Erythroblast (primary cell): ENCODE measurements at regions not wholly inside any gene's neighbourhood (a gene's known extent, or its start where the extent isn't known, plus 50 kb on each side); places are given as distances from the start of the nearest gene placed in this dataset.
"Not testable (repeated sequence)": the region's sequence is repeated elsewhere in the genome, so short reads cannot be mapped to it uniquely, and the experiment has no call there.

Experiments used
- DNase-seq, 2 experiments: peaks; one replicate each; lab custom pipeline; 2025; lab: John Stamatoyannopoulos, UW
- GATA1 ChIP-seq: IDR thresholded peaks from 2 replicates; pipeline ENCODE4 v1.6.1; 2011; ENCODE audit warnings: low read depth, mild to moderate bottlenecking, control low read depth, low read length, moderate library complexity
- POLR2A ChIP-seq: IDR thresholded peaks from 2 replicates; pipeline ENCODE4 v1.6.1; 2011; ENCODE audit warnings: mild to moderate bottlenecking, low read length

DNA sequence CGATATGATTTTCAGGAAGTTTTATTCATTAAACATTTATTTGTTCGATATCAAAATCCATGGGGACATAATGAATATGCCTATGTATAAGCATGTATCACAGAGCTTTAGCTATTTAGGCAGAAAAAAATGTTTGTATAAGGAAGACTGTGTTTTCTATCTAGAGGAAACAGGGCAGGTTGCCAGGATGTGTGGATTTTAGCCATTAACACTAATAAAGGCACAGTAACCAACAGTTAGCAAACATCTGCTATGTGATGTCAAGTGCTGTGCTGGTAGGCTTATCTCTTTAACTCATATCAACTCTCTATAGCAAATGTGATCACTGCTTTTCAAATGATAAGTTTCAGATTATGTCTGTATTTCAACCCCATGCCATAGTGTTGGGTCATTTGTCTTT is 708.9 kb upstream of the HS3ST1 start:
- no peak for DNase-seq
- TF ChIP-seq POLR2A: no peak
- no peak for TF ChIP-seq GATA1

DNA sequence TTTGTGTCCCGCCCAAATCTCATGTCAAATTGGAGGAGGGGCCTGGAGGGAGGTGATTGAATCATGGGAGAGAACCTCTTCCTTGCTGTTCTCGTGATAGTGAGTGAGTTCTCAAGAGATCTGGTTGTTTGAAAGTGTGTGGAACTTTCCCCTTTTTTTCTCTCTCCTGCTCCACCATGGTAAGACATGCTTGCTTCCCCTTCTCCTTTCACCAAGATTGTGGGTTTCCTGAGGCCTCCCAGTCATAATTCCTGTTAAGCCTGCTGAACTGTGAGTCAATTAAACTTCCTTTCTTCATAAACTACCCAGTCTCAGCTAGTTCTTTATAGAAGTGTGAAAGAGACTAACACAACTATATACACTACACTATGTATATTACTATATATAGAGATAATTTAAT is 697.8 kb upstream of the HS3ST1 start:
- TF ChIP-seq POLR2A (no peak), GATA1 (no peak)

DNA sequence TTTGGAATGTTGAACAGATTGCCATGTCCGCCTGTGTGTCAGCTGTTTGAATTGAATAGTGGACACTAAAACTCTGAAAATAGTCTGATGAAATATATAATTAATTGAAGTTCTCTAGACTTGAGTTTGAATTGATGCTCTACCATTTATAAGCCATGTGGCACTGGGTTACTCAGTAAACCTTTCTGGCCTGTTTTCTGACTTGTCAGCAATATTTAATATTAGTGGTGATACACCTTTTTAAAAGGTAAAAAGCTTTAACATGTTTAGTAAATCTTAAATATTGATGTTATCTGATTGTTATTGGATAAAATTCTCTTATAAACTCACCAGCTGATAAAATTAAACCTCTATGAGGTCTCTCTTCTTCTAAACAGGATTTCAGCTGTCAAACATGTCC is 695.4 kb upstream of the HS3ST1 start:
- TF ChIP-seq GATA1 (no peak), POLR2A (no peak)
- no peak for DNase-seq

More for the DNA sequence above, 697.8 kb upstream of the HS3ST1 start:
- no peak for DNase-seq

DNA sequence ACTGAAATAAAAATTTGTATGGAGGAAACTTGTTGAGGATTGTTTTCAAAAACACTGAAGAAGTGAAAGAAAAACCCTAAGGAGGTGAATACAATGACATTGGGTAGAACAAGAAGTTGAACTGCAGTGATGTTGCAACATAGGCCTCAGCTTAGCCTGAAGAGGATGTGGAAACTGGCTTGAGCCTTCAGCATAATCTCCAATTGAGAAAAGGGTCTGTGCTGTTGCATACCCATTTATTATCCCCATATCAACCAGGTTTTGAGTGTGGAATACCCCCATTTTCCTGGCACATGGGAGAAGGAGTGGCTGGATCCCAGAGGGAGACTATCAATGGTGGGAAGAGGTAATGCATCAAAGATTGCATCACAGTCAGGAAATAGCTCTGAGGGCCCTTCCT is 695.0 kb upstream of the HS3ST1 start:
- TF ChIP-seq POLR2A: no peak
- TF ChIP-seq GATA1: no peak
- no peak for DNase-seq

DNA sequence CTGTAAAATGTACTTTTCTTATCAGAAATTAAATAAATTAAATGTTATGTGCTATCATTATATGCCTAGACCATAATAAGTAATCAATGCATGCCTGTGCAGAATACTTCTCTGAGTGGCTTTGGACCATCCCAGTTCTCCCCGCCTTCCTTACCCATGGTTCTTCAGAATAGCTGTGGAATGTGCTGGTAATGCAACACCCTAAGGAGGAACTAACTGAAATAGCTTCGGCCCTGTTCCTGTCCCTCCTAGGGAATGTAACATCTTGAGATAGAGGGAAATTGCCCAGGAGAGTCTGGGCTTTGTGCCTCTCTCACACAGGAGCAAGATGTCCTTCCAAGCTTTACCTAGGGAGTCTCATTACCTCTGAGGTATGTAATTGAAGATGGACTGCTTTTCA is 693.6 kb upstream of the HS3ST1 start:
- no peak for DNase-seq
- no peak for TF ChIP-seq GATA1
- no peak for TF ChIP-seq POLR2A

DNA sequence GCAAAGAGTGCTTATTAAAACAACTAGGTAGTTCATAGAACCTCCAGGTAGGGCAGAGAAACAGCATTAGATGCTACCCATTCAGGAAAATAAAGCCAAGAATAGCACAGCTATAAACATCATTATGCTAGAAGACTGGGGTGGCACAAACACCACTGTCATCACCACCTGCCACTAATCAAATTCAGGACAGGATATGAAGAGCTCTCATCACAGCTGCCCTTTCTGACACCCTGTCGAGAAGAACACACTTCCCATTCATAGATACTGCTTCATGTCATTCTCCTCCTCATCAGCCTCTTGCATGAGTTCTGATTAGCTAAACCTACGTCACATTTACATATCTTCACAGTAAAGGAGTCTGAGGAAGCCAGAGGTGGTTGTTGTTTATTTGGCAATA is 692.3 kb upstream of the HS3ST1 start:
- no peak for DNase-seq
- TF ChIP-seq POLR2A (no peak), GATA1 (no peak)

DNA sequence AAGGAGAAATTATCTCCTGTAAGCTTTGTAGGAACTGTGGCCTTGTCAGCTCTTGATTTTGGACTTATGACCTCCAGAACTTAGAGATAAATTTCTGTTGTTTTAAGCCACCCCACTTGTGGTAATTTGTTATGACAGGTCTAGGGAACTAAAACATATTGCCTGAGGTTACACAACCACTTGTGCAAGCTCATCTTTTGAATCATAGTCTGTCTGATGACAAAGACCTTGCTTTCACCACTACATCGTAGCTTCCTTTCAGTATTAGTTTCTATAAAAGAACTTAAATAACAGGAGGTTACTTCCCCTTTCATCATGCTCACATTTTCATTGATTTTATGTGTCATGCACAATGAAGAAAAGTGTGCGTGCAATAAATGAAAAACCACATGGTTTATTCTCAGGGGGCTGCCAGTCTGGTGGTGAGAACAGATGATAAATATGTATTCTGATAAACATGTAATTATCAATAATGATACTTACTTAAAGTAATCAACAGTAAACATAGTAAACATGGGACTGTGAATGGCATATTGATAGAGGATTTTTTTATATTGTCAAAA is 690.0 kb upstream of the HS3ST1 start:
- no peak for TF ChIP-seq GATA1
- no peak for TF ChIP-seq POLR2A
- no peak for DNase-seq

DNA sequence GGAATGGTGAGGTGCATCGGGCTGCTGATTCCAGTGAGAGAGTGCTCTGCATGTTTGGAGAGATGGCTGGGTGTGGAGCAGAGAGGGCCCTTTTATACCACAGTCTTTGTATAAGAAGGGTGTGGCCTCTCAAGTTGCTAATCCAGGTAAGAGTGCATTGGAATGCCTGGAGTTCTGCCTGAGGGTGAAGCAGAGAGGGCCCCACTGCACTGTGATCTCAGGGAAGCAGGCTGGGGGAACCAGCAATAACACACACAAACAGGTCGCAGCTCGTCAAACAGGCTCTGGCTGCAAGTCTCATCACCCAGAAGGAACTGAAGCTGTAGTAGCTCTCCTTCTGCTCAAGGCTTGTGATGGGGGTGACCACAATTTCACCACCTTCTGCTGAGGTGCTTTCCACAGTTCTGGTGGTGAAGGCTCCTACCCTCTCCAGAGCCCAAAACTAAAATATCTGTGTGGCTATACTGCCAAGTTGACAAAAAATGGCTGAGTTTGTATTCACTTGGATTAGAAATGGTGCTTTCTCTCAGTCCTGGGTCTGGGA is 687.4 kb upstream of the HS3ST1 start:
- no peak for DNase-seq
- TF ChIP-seq POLR2A (no peak), GATA1 (no peak)

DNA sequence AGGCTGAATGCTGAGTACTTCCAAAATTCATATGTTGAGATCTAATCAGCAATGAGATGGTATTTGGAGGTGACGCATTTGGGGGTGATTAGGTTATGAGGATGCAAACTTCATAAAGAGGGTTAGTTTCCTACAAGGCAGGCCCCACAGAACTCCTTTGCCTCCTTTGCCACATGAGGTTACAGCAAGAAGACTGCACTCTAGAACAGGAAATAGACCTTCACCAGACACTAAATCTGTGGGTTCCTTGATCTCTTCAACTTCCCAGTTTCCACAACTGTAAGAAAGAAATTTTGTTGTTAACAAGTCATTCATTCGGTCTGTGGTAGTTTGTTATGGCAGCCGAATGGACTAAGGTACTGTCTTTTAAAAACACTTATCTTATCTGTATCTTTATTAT is 681.9 kb upstream of the HS3ST1 start:
- DNase-seq: no peak
- TF ChIP-seq POLR2A: no peak
- TF ChIP-seq GATA1: no peak

DNA sequence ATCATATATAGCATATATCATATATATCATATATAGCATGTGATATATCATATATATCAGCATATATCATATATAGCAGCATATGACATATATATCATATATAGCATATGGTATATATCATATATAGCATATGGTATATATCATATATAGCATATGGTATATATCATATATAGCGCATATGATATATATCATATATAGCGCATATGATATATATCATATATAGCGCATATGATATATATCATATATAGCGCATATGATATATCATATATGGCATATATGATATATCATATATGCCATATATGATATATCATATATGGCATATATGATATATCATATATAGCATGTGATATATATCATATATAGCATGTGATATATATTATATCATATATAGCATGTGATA is 680.4 kb upstream of the HS3ST1 start:
- not testable (repeated sequence) for DNase-seq

DNA sequence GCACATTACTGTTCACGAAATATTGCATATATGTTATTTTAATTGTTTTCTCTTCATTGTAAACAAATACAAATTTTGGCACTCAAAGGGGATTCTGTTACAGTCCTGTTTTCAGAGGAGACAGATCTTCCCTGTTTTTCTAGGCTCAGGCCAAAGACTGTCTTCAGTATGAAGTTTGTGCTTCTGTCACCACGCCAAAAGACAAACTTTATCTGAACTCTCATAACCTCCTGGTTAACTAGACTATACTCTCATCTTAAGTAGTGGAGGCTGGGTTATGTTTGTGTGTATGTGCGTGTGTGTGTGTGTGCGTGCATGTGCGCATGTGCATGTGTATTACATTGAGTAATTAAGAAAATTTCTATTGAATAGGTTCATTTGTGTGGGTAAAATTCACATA is 676.8 kb upstream of the HS3ST1 start:
- DNase-seq: no peak
- no peak for TF ChIP-seq POLR2A
- TF ChIP-seq GATA1: no peak

DNA sequence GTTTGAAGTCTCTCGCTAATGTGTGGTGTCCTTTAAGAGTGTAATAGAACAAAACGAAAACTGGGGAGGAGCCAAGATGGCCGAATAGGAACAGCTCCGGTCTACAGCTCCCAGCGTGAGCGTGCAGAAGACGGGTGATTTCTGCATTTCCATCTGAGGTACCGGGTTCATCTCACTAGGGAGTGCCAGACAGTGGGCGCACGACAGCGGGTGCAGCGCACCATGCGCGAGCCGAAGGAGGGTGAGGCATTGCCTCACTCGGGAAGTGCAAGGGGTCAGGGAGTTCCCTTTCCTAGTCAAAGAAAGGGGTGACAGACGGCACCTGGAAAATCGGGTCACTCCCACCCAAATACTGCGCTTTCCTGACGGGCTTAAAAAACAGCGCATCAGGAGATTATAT is 661.2 kb upstream of the HS3ST1 start:
- DNase-seq: not testable (repeated sequence)

DNA sequence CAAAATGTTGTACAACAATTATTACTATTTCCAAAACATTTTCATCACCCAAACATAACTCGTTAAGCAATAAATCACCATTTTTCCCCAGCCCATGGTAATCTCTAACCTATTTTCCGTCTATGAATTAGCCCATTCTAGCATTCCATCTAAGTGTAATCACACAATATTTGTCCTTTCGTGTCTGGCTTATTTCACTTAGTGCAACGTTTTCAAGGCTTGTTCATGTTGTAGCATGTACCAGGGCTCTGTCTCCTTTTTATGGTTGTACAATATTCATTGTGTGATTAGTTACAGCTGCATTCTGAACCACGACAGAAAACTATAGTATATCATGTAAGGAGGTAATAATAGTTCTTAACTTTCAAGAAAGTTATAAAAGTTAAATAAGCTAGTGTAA is 656.0 kb upstream of the HS3ST1 start:
- DNase-seq: no peak
- TF ChIP-seq POLR2A: no peak
- no peak for TF ChIP-seq GATA1

DNA sequence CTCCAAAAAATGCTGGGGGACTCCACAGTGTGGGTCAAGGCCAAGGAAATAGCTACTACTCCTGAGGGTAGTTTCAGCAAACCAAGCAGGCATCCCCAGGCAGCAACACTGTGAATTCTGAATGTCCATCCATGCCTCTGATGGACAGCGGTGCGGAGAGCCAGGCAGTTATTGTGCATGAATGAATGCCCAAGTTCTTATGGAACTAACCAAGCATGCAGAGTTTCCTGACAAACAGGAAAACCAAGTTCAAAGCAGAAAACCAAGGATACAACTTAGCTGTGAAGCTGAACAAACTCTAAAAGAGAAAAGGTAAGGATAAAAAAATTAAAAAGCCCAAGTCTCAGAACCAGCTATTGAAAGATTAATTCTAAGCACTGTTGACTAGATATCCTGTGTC is 642.6 kb upstream of the HS3ST1 start:
- no peak for TF ChIP-seq POLR2A
- no peak for TF ChIP-seq GATA1
- no peak for DNase-seq

DNA sequence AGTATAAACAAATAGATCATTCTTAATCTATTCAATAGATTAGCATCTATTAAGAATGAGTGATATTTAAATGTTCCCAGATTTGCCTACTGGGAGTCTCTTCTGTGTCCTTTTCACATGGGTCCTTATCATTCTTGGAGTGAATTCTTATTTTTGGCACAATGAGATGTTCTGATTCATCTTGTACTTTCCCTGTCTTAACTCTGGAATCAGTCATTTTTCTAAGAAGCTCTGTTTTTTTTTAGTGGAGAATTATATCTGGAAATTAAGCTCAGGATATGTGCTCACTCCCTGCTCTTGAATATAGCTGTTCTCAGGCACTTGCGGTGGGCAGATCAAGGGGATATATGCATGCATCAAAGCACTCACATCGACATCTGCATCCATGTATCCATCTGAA is 625.3 kb upstream of the HS3ST1 start:
- no peak for DNase-seq
- TF ChIP-seq POLR2A (no peak), GATA1 (no peak)

DNA sequence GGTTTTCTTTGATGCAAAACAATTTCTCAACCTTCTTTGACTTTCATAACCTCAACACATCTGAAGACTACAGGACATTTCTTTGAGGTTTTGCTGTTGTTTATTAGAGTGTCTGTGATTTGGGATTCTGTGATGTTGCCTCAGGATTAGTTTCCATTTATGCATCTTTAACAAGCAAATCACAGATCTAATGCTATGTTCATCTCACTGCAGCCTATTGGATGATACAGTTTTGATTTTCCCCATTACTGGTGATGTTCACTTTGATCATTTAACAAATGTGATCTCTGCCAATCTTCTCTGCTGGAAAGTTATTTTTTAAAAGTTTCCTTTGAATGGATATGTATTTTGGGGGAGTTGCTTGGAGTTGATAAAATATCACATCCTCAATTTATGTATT is 624.9 kb upstream of the HS3ST1 start:
- no peak for TF ChIP-seq GATA1
- no peak for DNase-seq
